Adrenal gland (tissue), 5 donors: ENCODE measurements at regions not wholly inside any gene's neighbourhood (a gene's known extent, or its start where the extent isn't known, plus 50 kb on each side); places are given as distances from the start of the nearest gene placed in this dataset.

Experiments used
- CTCF ChIP-seq, 6 experiments: fragments of 450-650 bp in 4 of 6; fragments of 200-600 bp in 2 of 6; sonication (generic) in 1 of 6; IDR thresholded peaks; 1 replicate in 5 of 6; 2 replicates in 1 of 6; pipeline versions ENCODE4 v1.5.1 to v1.8.0; 2016 to 2021; ENCODE audit warnings: antibody characterized with exemption in 6 of 6, mild to moderate bottlenecking in 2 of 6, moderate library complexity in 1 of 6
- POLR2A ChIP-seq, 2 donors: fragments of 450-650 bp; IDR thresholded peaks; one replicate each; pipeline ENCODE4 v1.6.1; 2017; ENCODE audit warnings: antibody characterized with exemption in 2 of 2, mild to moderate bottlenecking in 2 of 2, moderate library complexity in 1 of 2
- donor health status: DM: no; HTN: no; CAD: no.

GRCh38 chr2:167478196-167478595 is 589.9 kb downstream of the XIRP2 start:
- TF ChIP-seq CTCF (IDR thresholded peaks at IDR 0.05) (no peak), POLR2A (IDR thresholded peaks at IDR 0.05) (no peak)
